ENCODE measurements at regions not wholly inside any gene's neighbourhood (a gene's known extent, or its start where the extent isn't known, plus 50 kb on each side); places are given as distances from the start of the nearest gene placed in this dataset.
"Not testable (repeated sequence)": the region's sequence is repeated elsewhere in the genome, so short reads cannot be mapped to it uniquely, and the experiment has no call there.

DNA sequence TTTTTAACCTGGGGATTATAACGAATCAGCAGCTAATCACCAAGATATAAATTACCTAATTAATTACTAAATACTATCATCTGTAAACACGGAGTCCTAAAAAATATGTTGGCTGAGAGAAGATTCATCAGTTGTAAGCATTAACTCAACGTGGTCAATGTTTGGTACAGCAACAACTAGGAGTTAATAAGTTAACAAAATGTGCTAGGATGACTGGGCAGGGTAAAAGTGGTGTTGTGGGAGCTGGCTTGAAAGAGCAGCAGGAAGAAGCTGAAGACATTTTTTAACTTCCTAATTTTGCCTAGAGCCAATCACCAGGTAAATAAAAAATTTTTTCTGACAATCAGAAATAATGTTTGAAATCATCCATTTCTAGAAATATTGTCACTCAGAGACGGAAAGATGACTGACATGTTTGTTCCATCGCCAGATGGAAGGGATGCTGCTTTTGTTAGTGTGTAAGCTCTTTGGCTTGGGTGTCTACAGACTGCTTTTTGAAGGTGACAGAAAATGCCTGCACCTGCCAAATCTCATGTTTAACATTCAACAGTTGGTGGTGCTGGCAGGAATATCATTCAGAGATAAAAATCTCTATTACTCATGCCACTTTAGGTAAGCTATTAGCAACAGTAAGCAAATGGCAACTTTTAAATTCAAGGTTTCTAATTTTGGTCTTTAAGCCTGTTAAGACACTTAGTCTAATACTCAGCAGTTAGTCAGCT lies 1126.9 kb downstream of the STPG2 start:
- Histone ChIP-seq H3K4me1 (ENCODE audit: control insufficient read depth in 2 of 2, insufficient read depth in 1 of 2, low read depth in 1 of 2, low read length in 2 of 2) (no peaks in the 10 kb centered on the region), H3K9ac (ENCODE audit: low read depth, low read length, poor library complexity) (no peak overlapping the region), H3K14ac (ENCODE audit: low read length) (no peak overlapping the region), H2AFZ (ENCODE audit: low read length) (no peak overlapping the region), H3K36me3 (replicated peaks in 1 of 2; ENCODE audit: control insufficient read depth in 2 of 2, insufficient read depth in 2 of 2, low read length in 2 of 2) (no peaks in the 10 kb centered on the region), H2AK5ac (ENCODE audit: low read depth, low read length) (no peak overlapping the region), H3K18ac (ENCODE audit: low read length) (no peak overlapping the region), H3K9me3 (replicated peaks in 1 of 2; ENCODE audit: control insufficient read depth in 2 of 2, insufficient read depth in 1 of 2, low read depth in 1 of 2, low read length in 2 of 2) (no peaks in the 10 kb centered on the region), H3K27ac (replicated peaks; ENCODE audit: low read length) (no peak overlapping the region), H3K4ac (ENCODE audit: low read length) (no peak overlapping the region), H3K23ac (ENCODE audit: low read depth, low read length, poor library complexity) (no peak overlapping the region), H2BK12ac (ENCODE audit: low read length) (no peak overlapping the region), H2BK5ac (ENCODE audit: low read length) (no peak overlapping the region), H4K8ac (ENCODE audit: low read depth, low read length) (no peak overlapping the region), H3K27me3 (ENCODE audit: control insufficient read depth in 3 of 3, insufficient read depth in 3 of 3, low read depth in 1 of 3, low read length in 3 of 3) (no peaks in the 10 kb centered on the region), H2BK120ac (ENCODE audit: low read depth, low read length) (no peak overlapping the region), H3K4me3 (ENCODE audit: low read length in 2 of 2) (no peak overlapping the region), H4K91ac (ENCODE audit: low read depth, low read length, poor library complexity) (no peak overlapping the region), H2BK15ac (ENCODE audit: low read length) (no peak overlapping the region), H3K4me2 (ENCODE audit: insufficient read depth, low read length, poor library complexity, severe bottlenecking) (no peak overlapping the region), H3K79me1 (ENCODE audit: low read depth, low read length) (no peaks in the 10 kb centered on the region)
- no peak for DNase-seq (ENCODE audit: low spot score)
- WGBS, 2 donors (ENCODE audit: extremely low coverage in 2 of 2, insufficient read length in 2 of 2, insufficient replicate concordance in 1 of 2), result no CpG with 5 or more reads among the region's 5 CpGs

DNA sequence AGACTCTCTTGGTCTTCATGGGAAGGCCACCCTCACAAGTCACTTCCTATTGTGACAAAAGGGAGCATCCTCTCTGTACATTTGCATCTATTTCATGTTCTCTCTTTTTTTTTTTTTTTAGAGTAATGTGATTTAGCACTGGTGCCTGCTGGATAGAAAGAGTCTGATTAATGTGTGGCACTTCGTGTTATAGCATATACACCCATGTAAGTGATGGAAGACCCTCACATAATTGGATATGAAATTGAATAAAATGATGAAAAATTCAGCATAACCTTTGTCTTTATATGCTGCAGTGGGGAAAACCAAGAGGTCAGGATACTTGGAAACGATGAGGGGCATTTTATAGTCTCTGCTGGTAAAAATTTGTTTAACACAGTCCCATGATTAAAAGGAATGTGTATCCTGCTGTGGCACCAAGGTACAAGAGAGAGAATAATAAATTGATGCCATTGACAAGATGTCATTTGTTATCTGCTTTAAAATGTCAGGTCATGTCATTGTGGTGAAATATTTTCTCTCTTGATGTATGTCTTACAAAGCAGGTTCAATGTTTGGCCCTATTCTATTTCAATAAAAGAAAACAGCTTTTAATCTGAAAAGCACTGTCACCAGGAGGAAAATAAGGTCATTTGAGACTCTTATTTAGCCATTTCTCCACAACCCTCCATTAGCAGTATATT lies 1115.4 kb downstream of the STPG2 start:
- Histone ChIP-seq H3K4me2 (ENCODE audit: insufficient read depth, low read length, poor library complexity, severe bottlenecking) (no peak overlapping the region), H3K23ac (ENCODE audit: low read depth, low read length, poor library complexity) (no peak overlapping the region), H2BK12ac (ENCODE audit: low read length) (no peak overlapping the region), H3K4me3 (ENCODE audit: low read length in 2 of 2) (no peak overlapping the region), H3K9ac (ENCODE audit: low read depth, low read length, poor library complexity) (no peak overlapping the region), H2BK5ac (ENCODE audit: low read length) (no peak overlapping the region), H3K27ac (replicated peaks; ENCODE audit: low read length) (no peak overlapping the region), H3K79me1 (ENCODE audit: low read depth, low read length) (no peaks in the 10 kb centered on the region), H3K36me3 (replicated peaks in 1 of 2; ENCODE audit: control insufficient read depth in 2 of 2, insufficient read depth in 2 of 2, low read length in 2 of 2) (no peaks in the 10 kb centered on the region), H2BK15ac (ENCODE audit: low read length) (no peak overlapping the region), H2AFZ (ENCODE audit: low read length) (peak overlapping the region; percentile 56), H2AK5ac (ENCODE audit: low read depth, low read length) (no peak overlapping the region), H3K14ac (ENCODE audit: low read length) (no peak overlapping the region), H3K4ac (ENCODE audit: low read length) (no peak overlapping the region), H4K91ac (ENCODE audit: low read depth, low read length, poor library complexity) (no peak overlapping the region), H2BK120ac (ENCODE audit: low read depth, low read length) (no peak overlapping the region), H3K4me1 (ENCODE audit: control insufficient read depth in 2 of 2, insufficient read depth in 1 of 2, low read depth in 1 of 2, low read length in 2 of 2) (peaks cover 2 to 11% of the 10 kb centered on the region in 2 donors), H3K18ac (ENCODE audit: low read length) (no peak overlapping the region), H3K9me3 (replicated peaks in 1 of 2; ENCODE audit: control insufficient read depth in 2 of 2, insufficient read depth in 1 of 2, low read depth in 1 of 2, low read length in 2 of 2) (no peaks in the 10 kb centered on the region), H3K27me3 (ENCODE audit: control insufficient read depth in 3 of 3, insufficient read depth in 3 of 3, low read depth in 1 of 3, low read length in 3 of 3) (no peaks in the 10 kb centered on the region), H4K8ac (ENCODE audit: low read depth, low read length) (no peak overlapping the region)
- no CpG with 5 or more reads among the region's 2 CpGs for WGBS, 2 donors (ENCODE audit: extremely low coverage in 2 of 2, insufficient read length in 2 of 2, insufficient replicate concordance in 1 of 2)
- no peak for DNase-seq (ENCODE audit: low spot score)

DNA sequence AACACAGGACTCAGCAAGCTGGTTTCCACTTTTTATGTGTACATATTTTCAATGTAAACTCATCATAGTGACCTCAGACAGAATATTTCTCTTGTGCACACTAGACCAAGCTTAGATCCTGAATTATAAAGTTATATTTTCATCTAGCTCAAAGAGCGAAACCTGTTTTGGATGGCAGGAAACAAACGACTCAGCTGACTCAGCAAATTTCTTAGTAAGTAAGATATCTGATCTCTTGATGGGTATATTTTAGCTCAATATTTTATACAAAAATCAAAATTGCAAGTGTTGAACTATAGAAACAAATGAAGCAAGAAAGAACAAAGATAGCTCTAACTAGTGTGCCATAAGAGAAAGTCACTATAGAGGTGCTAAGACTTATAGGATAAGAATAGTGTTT lies 1114.5 kb downstream of the STPG2 start:
- Histone ChIP-seq H3K79me1 (ENCODE audit: low read depth, low read length) (no peaks in the 10 kb centered on the region), H3K36me3 (replicated peaks in 1 of 2; ENCODE audit: control insufficient read depth in 2 of 2, insufficient read depth in 2 of 2, low read length in 2 of 2) (no peaks in the 10 kb centered on the region), H2AFZ (ENCODE audit: low read length) (no peak overlapping the region), H2BK12ac (ENCODE audit: low read length) (no peak overlapping the region), H3K14ac (ENCODE audit: low read length) (no peak overlapping the region), H2BK120ac (ENCODE audit: low read depth, low read length) (no peak overlapping the region), H3K23ac (ENCODE audit: low read depth, low read length, poor library complexity) (no peak overlapping the region), H2BK5ac (ENCODE audit: low read length) (no peak overlapping the region), H3K4ac (ENCODE audit: low read length) (no peak overlapping the region), H3K9me3 (replicated peaks in 1 of 2; ENCODE audit: control insufficient read depth in 2 of 2, insufficient read depth in 1 of 2, low read depth in 1 of 2, low read length in 2 of 2) (no peaks in the 10 kb centered on the region), H4K91ac (ENCODE audit: low read depth, low read length, poor library complexity) (no peak overlapping the region), H2BK15ac (ENCODE audit: low read length) (no peak overlapping the region), H3K4me1 (ENCODE audit: control insufficient read depth in 2 of 2, insufficient read depth in 1 of 2, low read depth in 1 of 2, low read length in 2 of 2) (peaks cover 2 to 11% of the 10 kb centered on the region in 2 donors), H3K4me2 (ENCODE audit: insufficient read depth, low read length, poor library complexity, severe bottlenecking) (no peak overlapping the region), H4K8ac (ENCODE audit: low read depth, low read length) (no peak overlapping the region), H3K18ac (ENCODE audit: low read length) (no peak overlapping the region), H3K27me3 (ENCODE audit: control insufficient read depth in 3 of 3, insufficient read depth in 3 of 3, low read depth in 1 of 3, low read length in 3 of 3) (no peaks in the 10 kb centered on the region), H2AK5ac (ENCODE audit: low read depth, low read length) (no peak overlapping the region), H3K4me3 (ENCODE audit: low read length in 2 of 2) (no peak overlapping the region), H3K27ac (replicated peaks; ENCODE audit: low read length) (no peak overlapping the region), H3K9ac (ENCODE audit: low read depth, low read length, poor library complexity) (no peak overlapping the region)
- WGBS, 2 donors (ENCODE audit: extremely low coverage in 2 of 2, insufficient read length in 2 of 2, insufficient replicate concordance in 1 of 2), result no CpG with 5 or more reads among the region's 2 CpGs
- DNase-seq (ENCODE audit: low spot score), result no peak

DNA sequence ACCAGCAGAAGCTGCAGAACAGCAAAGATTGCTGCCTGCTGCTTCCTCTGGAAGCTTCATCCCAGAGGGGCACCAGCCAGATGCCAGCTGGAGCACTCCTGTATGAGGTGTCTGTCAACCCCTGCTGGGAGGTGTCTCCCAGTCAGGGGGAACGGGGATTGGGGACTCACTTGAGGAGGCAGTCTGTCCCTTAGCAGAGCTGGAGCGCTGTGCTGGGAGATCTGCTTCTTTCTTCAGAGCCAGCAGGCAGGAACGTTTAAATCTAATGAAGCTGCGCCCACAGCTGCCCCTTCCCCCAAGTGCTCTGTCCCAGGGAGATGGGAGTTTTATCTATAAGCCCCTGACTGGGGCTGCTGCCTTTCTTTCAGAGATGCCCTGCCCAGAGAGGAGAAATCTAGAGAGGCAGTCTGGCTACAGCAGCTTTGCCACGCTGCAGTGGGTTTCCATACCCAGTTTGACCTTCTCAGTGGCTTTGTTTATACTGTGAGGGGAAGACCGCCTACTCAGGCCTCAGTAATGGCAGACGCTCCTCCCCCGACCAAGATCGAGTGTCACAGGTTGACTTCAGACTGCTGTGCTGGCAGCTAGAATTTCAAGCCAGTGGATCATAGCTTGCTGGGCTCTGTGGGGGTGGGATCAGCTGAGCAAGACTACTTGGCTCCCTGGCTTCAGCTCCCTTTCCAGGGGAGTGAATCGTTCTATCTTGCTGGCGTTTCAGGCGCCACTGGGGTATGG lies 1105.7 kb downstream of the STPG2 start:
- H3K14ac ChIP-seq (ENCODE audit: low read length); H3K4me3 ChIP-seq (ENCODE audit: low read length in 2 of 2); H3K18ac ChIP-seq (ENCODE audit: low read length); H2AK5ac ChIP-seq (ENCODE audit: low read depth, low read length); H3K36me3 ChIP-seq (replicated peaks in 1 of 2; ENCODE audit: control insufficient read depth in 2 of 2, insufficient read depth in 2 of 2, low read length in 2 of 2); H2BK12ac ChIP-seq (ENCODE audit: low read length); H3K4ac ChIP-seq (ENCODE audit: low read length); H4K91ac ChIP-seq (ENCODE audit: low read depth, low read length, poor library complexity); H3K27me3 ChIP-seq (ENCODE audit: control insufficient read depth in 3 of 3, insufficient read depth in 3 of 3, low read depth in 1 of 3, low read length in 3 of 3); H2BK15ac ChIP-seq (ENCODE audit: low read length); H3K9ac ChIP-seq (ENCODE audit: low read depth, low read length, poor library complexity); H2BK120ac ChIP-seq (ENCODE audit: low read depth, low read length); H2BK5ac ChIP-seq (ENCODE audit: low read length); H3K23ac ChIP-seq (ENCODE audit: low read depth, low read length, poor library complexity); H3K9me3 ChIP-seq (replicated peaks in 1 of 2; ENCODE audit: control insufficient read depth in 2 of 2, insufficient read depth in 1 of 2, low read depth in 1 of 2, low read length in 2 of 2); H3K27ac ChIP-seq (replicated peaks; ENCODE audit: low read length); H4K8ac ChIP-seq (ENCODE audit: low read depth, low read length); H3K79me1 ChIP-seq (ENCODE audit: low read depth, low read length); H3K4me1 ChIP-seq (ENCODE audit: control insufficient read depth in 2 of 2, insufficient read depth in 1 of 2, low read depth in 1 of 2, low read length in 2 of 2); H3K4me2 ChIP-seq (ENCODE audit: insufficient read depth, low read length, poor library complexity, severe bottlenecking): not testable (repeated sequence)
- no CpG with 5 or more reads among the region's 12 CpGs for WGBS, 2 donors (ENCODE audit: extremely low coverage in 2 of 2, insufficient read length in 2 of 2, insufficient replicate concordance in 1 of 2)
- DNase-seq (ENCODE audit: low spot score), result peak; percentile 48
- peak overlapping the region; percentile 76 for H2AFZ ChIP-seq (ENCODE audit: low read length)
